SU-DHL-6 (cell line): ENCODE measurements at regions not wholly inside any gene's neighbourhood (a gene's known extent, or its start where the extent isn't known, plus 50 kb on each side); places are given as distances from the start of the nearest gene placed in this dataset.

Experiments used
- H2AFZ ChIP-seq: fragments of 200-600 bp; sonication (generic); 2 replicates; pipeline ENCODE4 v1.6.1; 2014; ENCODE audit warnings: low read depth, mild to moderate bottlenecking, moderate library complexity, mixed read lengths, antibody characterized with exemption, low read length; ENCODE audit not compliant: severe bottlenecking
- H3F3A ChIP-seq: fragments of 200-600 bp; shearing (Covaris generic); 2 replicates; pipeline ENCODE4 v1.6.0; 2016; ENCODE audit warnings: antibody characterized with exemption, mild to moderate bottlenecking; ENCODE audit not compliant: insufficient read depth
- H3K27ac ChIP-seq: fragments of 200-600 bp; sonication (generic); 2 replicates; pipeline ENCODE4 v1.5.1; 2016; ENCODE audit warnings: low read depth, mild to moderate bottlenecking, low read length, moderate library complexity, mixed read lengths
- H3K27me3 ChIP-seq: fragments of 200-600 bp; sonication (generic), shearing (Covaris generic); 2 replicates; pipeline ENCODE4 v1.6.0; 2014; ENCODE audit warnings: mild to moderate bottlenecking, low read length
- H3K36me3 ChIP-seq: fragments of 200-600 bp; sonication (generic); 2 replicates; pipeline ENCODE4 v1.6.1; 2014; ENCODE audit warnings: mild to moderate bottlenecking, low read length, mixed read lengths
- H3K4me2 ChIP-seq: fragments of 300-600, 200-600 bp; shearing (Covaris generic), sonication (generic); 2 replicates; pipeline ENCODE4 v1.6.0; 2014; ENCODE audit warnings: low read length, low read depth, mild to moderate bottlenecking; ENCODE audit not compliant: poor library complexity, severe bottlenecking
- H3K4me3 ChIP-seq: fragments of 200-600 bp; sonication (generic); 2 replicates; pipeline ENCODE4 v1.5.1; 2014; ENCODE audit warnings: antibody characterized with exemption, low read length, mild to moderate bottlenecking, mixed read lengths; ENCODE audit not compliant: insufficient read depth, poor library complexity, severe bottlenecking
- H3K79me2 ChIP-seq: fragments of 200-600 bp; sonication (generic); 2 replicates; pipeline ENCODE4 v1.6.1; 2014; ENCODE audit warnings: mild to moderate bottlenecking, low read length, moderate library complexity; ENCODE audit not compliant: insufficient read depth
- H3K9ac ChIP-seq: fragments of 200-600 bp; sonication (generic); 2 replicates; pipeline ENCODE4 v1.7.0; 2014; ENCODE audit warnings: mild to moderate bottlenecking, low read length
- H3K9me2 ChIP-seq: fragments of 200-600 bp; sonication (generic); replicated peaks from 2 replicates; pipeline ENCODE4 v1.6.1; 2014; ENCODE audit warnings: low read length; ENCODE audit not compliant: insufficient read depth
- H3K9me3 ChIP-seq: fragments of 200-600 bp; sonication (generic); 2 replicates; pipeline ENCODE4 v1.6.1; 2014; ENCODE audit warnings: low read length, mixed read lengths; ENCODE audit not compliant: insufficient read depth
- H4K20me1 ChIP-seq: fragments of 200-600 bp; sonication (generic); 2 replicates; pipeline ENCODE4 v1.6.1; 2014; ENCODE audit warnings: low read depth, mild to moderate bottlenecking, antibody characterized with exemption, low read length, moderate library complexity, mixed read lengths
- CTCF ChIP-seq: fragments of 200-600 bp; sonication (generic); IDR thresholded peaks from one replicate; pipeline ENCODE4 v1.5.1; 2017; ENCODE audit warnings: antibody characterized with exemption, mild to moderate bottlenecking, low read length, moderate library complexity; ENCODE audit not compliant: insufficient read depth, poor library complexity, severe bottlenecking
- EZH2phosphoT487 ChIP-seq: fragments of 200-600 bp; sonication (generic), shearing (Covaris generic); conservative IDR thresholded peaks from 2 replicates; pipeline ENCODE4 v1.6.1; 2018; ENCODE audit warnings: mild to moderate bottlenecking, antibody characterized with exemption, low read length, moderate library complexity, mixed read lengths

- no peaks in the 10 kb centered on the region for H3K36me3 ChIP-seq
- H3K27me3 ChIP-seq, result no peaks in the 10 kb centered on the region
- no peak overlapping the region for H2AFZ ChIP-seq
- H3K4me3 ChIP-seq, result no peak overlapping the region
- H3K4me2 ChIP-seq, result no peak overlapping the region
- H3K9me2 ChIP-seq, result no peaks in the 10 kb centered on the region
- H3K79me2 ChIP-seq, result no peaks in the 10 kb centered on the region
- no peaks in the 10 kb centered on the region for H3F3A ChIP-seq
- no peaks in the 10 kb centered on the region for H4K20me1 ChIP-seq
- H3K9me3 ChIP-seq, result no peaks in the 10 kb centered on the region
- no peak for TF ChIP-seq EZH2phosphoT487
- TF ChIP-seq CTCF, result no peak
- no peak overlapping the region for H3K27ac ChIP-seq
- no peak overlapping the region for H3K9ac ChIP-seq
Measured at GRCh38 chr9:91027005-91027404, 225.4 kb downstream of the SYK start.

GRCh38 chr9:91028166-91028827, 226.7 kb downstream of the SYK start:
- no peak overlapping the region for H3K4me3 ChIP-seq
- H3K79me2 ChIP-seq, result no peaks in the 10 kb centered on the region
- H3K27me3 ChIP-seq, result no peaks in the 10 kb centered on the region
- no peaks in the 10 kb centered on the region for H3K9me2 ChIP-seq
- H3K9ac ChIP-seq, result no peak overlapping the region
- no peaks in the 10 kb centered on the region for H4K20me1 ChIP-seq
- no peaks in the 10 kb centered on the region for H3K9me3 ChIP-seq
- H3K36me3 ChIP-seq, result no peaks in the 10 kb centered on the region
- H2AFZ ChIP-seq, result no peak overlapping the region
- H3F3A ChIP-seq, result no peaks in the 10 kb centered on the region
- H3K4me2 ChIP-seq, result no peak overlapping the region
- H3K27ac ChIP-seq, result no peak overlapping the region
- TF ChIP-seq EZH2phosphoT487 (no peak), CTCF (no peak)

- Histone ChIP-seq H2AFZ (no peak overlapping the region), H4K20me1 (no peaks in the 10 kb centered on the region), H3K4me2 (no peak overlapping the region), H3K4me3 (no peak overlapping the region), H3F3A (no peaks in the 10 kb centered on the region), H3K9me2 (no peaks in the 10 kb centered on the region), H3K27me3 (no peaks in the 10 kb centered on the region), H3K9me3 (no peaks in the 10 kb centered on the region), H3K27ac (no peak overlapping the region), H3K79me2 (no peaks in the 10 kb centered on the region), H3K9ac (no peak overlapping the region), H3K36me3 (no peaks in the 10 kb centered on the region)
- no peak for TF ChIP-seq EZH2phosphoT487
- no peak for TF ChIP-seq CTCF
Measured at GRCh38 chr9:91029650-91030361, 228.2 kb downstream of the SYK start.
